ENCODE measurements at regions not wholly inside any gene's neighbourhood (a gene's known extent, or its start where the extent isn't known, plus 50 kb on each side); places are given as distances from the start of the nearest gene placed in this dataset.

DNA sequence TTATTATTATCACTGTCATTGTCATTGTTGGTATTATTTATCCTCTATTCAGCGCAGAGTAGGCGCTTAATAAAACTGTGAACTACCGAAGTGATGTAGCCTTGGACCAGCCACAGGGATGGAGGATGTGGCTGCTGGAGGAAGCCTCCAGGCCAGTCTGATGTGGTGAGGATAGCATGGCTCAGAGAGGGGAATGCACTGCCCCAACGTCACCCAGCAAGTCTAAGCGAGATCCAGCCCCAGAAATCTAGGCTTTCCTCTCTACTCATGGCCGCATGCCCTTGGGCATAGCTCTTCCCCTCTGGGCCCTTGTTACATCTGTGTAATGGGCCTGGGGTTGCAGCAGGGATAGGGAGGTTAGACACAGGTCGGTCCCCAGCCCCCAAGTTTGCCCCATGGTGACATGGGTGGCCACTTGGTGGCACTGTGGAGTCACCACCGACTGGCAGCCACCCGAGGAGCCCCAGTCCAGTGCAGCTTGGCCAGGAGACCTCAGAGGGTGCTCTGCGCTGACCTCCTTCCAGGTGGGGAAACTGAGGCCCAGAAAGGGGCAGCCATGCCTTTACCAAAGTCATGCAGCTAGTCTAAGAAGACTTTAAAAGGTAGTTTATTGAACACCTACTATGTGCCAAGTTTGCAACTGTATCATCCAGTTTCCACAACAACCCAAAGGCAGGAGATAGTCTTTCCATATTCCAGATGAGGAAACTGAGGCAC lies 395.7 kb downstream of the MN1 start:
- peak; percentile 58 for DNase-seq

DNA sequence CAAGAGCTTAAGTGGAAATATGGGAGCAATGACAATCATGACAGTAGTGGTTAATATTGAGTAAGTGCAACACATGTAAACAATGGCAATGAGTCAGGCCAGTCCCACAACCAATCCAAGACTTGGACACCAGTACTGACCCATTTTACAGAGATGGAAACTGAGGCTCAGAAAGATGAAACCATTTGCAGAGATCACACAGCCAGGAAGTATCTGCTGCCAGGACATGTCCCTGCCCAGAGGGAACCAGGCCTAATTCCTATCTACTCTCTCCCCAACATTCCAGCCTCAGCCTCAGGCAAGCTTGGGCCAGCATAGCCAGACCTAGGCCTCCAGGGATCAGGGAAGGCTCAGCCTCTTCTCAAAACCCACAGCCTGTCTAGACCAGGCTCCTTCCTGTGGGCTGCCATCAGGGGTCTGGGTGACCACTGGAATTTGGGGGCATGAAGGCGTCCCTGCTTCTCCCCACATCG lies 395.1 kb downstream of the MN1 start:
- no peak for DNase-seq

- no peak for DNase-seq
These were observed 394.1 kb downstream of the MN1 start for GRCh38 chr22:27407369-27407985.

- DNase-seq, result no peak
These were observed 393.5 kb downstream of the MN1 start for GRCh38 chr22:27408068-27408467.

DNA sequence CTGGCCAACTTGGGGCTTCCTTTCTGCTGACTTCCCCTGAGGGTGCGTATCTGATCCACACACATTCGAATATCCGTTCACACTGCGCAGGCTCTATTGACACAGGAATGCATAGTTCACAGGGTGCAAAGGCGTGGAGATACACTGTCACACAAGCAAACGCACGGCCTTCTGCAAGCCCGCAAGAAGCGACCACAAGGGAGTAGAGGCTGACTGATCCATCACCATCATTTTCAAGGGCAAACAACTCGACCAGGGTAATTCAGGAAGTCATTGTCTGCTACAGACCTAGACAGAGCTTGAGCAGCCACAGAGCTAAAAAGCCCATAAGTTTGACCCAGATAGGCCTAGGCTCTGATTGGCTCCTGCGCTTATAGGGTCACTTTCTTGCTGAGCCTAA lies 392.3 kb downstream of the MN1 start:
- no peak for DNase-seq

DNA sequence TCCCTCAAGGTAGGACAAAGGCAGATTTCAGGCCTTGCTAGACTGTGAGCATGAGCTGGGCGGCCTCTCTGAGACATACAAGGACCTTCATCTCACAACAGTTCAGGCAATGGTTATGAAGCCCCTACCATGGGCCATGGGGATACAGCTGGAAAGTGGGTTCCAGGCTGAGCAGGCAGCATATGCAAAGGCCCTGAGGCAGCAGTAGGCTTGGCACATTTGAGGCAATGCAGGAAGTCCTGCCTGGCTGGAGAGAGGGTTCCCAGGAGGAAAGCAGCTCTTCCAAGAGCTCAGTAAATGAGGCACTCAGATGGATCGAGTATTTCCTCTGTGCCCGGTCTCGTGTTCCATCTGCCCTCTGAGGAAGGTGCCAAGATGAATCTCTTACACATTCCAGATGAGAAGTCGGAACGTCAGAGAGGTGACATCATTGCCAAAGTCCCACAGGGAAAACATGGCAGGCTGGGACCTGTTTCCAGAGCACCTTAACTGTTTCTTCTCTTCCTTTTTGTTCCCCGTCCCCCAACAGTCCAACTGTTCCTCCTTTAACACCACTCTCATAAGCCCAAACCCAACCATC lies 388.6 kb downstream of the MN1 start:
- DNase-seq, result no peak

GRCh38 chr22:27413702-27414101 lies 387.9 kb downstream of the MN1 start:
- DNase-seq, result no peak

DNA sequence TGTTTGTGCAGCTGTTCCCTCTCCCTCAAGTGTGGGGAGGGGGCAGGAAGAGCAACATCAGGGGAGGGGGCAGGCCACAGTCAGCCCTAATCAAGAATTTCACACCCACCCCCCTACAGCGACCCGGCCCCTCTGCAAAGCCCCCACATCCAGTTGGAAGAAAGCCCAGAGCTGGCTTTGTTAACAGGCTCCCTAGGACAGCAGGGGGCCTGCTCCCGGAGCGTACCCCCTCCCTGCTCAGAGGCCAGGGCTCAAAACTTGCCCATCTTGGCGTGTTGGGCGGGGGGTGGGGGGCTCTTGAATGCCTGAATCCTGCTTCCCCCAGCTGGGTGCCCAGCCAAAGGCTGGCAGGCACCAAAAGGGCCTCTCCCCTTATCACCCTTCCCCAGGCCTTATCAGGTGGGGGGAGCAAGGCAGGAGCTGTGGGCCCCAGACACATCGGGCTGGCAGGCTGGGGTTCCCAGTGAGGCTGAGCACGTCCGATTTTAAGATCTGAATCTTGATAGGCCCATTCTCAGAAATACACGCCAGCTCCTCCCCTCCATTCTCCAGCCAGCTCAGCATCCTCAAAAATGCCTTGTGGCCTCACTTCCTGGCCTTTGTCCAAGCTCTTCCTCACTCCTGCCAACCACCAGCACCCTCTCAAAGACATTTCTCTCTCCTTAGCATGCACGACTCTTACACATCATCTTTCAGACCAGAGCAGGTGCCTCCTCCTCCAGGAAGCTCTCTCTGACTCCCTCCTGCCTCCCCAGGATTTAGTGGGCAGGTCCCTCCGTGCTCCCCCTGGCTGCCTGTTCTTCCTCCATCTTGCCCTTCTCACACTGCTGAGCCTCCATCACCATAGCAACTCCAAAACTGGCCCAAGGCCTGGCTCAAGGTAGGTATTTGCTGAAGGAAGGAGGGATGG lies 384.8 kb downstream of the MN1 start:
- DNase-seq, result no peak

GRCh38 chr22:27417421-27417814 lies 384.1 kb downstream of the MN1 start:
- no peak for DNase-seq

- DNase-seq, result no peak
These were observed 383.3 kb downstream of the MN1 start for GRCh38 chr22:27418261-27418660.

DNA sequence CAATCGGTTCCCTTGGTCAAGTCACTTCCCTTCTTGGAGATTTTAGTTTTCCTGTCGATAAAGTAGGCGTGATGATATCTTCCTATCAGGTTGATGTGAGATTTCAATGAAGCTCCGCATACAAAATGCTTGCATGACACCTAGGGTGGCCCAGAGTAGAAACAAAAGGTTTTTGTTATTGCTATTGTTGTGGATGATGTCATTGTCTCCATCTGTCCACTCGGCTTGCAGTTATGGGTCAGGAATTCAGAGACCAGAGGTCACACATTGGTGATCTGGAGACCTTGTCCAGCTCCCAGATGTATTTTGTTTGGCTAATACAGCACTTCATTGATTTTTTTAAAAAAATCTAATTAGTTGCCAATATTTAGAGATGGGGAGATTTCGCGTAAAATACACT lies 382.1 kb downstream of the MN1 start:
- no peak for DNase-seq

DNA sequence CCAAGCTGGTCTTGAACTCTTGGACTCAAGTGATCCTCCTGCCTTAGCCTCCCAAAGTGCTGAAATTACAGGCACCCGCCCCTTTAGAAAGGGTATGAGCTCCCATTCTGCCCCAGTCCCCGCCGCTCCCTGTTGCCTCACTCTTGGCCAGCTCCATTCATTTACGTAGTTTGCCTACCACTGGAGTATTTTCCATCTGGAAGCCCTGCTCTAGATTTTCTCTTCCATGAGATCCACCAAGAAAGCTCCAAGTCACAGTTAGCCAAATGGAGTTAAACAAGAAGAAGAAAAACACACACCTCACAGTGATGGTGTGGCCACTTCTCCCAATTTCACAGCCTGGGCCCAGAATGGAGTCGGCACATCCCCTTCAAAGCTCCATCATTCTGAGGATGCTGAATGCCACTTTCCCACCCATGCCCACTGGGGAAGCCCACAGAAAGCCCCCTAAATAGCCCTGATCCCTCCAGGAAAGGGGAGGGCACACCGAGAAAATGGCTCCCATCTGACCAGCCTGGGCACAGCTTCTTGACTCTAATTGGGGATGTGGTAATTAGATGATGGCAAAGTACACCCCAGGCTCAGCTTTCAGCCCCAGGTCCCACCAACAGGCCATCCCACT lies 381.2 kb downstream of the MN1 start:
- DNase-seq, result no peak

- DNase-seq, result peak; percentile 92
These were observed 380.7 kb downstream of the MN1 start for GRCh38 chr22:27420817-27421361.

DNA sequence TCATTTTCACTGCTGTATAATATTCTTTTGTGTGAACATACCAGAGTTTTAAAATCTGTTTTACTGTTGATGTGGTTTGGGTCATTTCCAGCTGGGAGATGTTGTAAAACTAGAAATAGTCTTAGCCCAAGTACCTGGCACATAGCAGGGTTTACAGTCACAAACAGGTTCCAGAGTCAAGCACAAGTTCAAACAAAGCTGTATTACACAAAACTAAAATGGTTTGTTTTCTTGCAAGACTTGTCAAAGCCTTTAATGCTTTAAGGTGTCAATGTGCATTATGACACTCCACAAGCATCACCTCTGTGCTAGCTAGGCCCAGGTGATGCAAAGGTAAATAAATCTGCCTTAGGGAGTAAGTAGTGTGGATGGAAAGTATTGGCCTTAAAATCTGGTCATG lies 379.1 kb downstream of the MN1 start:
- no peak for DNase-seq

GRCh38 chr22:27424319-27424718 lies 377.2 kb downstream of the MN1 start:
- DNase-seq, result no peak

- no peak for DNase-seq
These were observed 372.1 kb downstream of the MN1 start for GRCh38 chr22:27429476-27429875.

DNA sequence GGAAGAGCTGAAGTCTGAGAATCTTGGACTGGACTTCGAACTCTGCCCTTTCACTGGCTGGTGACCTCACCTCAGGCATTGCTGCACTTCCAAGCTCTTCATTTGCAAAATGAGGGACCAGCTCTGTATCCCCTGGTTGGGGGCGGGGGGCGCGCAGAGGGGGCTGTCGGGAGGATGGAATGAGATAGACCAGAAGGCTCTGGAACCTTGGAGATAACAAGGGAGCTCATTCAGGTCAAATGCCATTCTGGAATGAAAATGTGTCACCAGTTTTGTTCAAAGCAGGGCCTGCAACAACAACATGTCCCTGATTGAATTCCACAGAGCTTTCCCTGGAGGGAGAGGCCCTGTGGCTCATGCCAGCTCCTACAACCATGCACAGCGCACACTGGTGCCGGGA lies 370.5 kb downstream of the MN1 start:
- DNase-seq, result no peak

- DNase-seq, result no peak
These were observed 369.7 kb downstream of the MN1 start for GRCh38 chr22:27431896-27432295.

- DNase-seq, result no peak
These were observed 368.5 kb downstream of the MN1 start for GRCh38 chr22:27433099-27433498.

- no peak for DNase-seq
These were observed 367.9 kb downstream of the MN1 start for GRCh38 chr22:27433585-27434190.

- no peak for DNase-seq
These were observed 366.7 kb downstream of the MN1 start for GRCh38 chr22:27434898-27435297.
